SK-N-SH treated with all-trans-retinoic acid at 6 μM for 48 hours (cell line): ENCODE measurements at regions not wholly inside any gene's neighbourhood (a gene's known extent, or its start where the extent isn't known, plus 50 kb on each side); places are given as distances from the start of the nearest gene placed in this dataset.

Experiments
- BACH2 ChIP-seq: fragments of 250-450 bp; sonication (Bioruptor Pico); IDR thresholded peaks from 2 replicates; pipeline ENCODE4 v1.9.0; 2021; ENCODE audit warnings: mild to moderate bottlenecking, borderline replicate concordance
- ISL1 ChIP-seq: fragments of 250-450 bp; sonication (Bioruptor Pico); IDR thresholded peaks from 2 replicates; pipeline ENCODE4 v2.1.2; 2022; ENCODE audit warnings: mild to moderate bottlenecking, moderate library complexity
- OSR1 ChIP-seq: fragments of 250-450 bp; sonication (Bioruptor Pico); IDR thresholded peaks from 2 replicates; pipeline ENCODE4 v1.8.0; 2022; ENCODE audit warnings: moderate library complexity, mild to moderate bottlenecking, inconsistent platforms
- PATZ1 ChIP-seq: fragments of 250-450 bp; sonication (Bioruptor Pico); IDR thresholded peaks from 2 replicates; pipeline ENCODE4 v1.8.0; 2020; ENCODE audit warnings: mild to moderate bottlenecking, moderate library complexity, borderline replicate concordance
- RARB ChIP-seq: fragments of 250-450 bp; sonication (Bioruptor Pico); IDR thresholded peaks from 2 replicates; pipeline ENCODE4 v1.8.0; 2021; ENCODE audit warnings: mild to moderate bottlenecking, moderate library complexity
- ZC3H10 ChIP-seq: fragments of 250-450 bp; sonication (Bioruptor Pico); IDR thresholded peaks from 2 replicates; pipeline ENCODE4 v1.5.1; 2021; ENCODE audit warnings: mild to moderate bottlenecking, moderate library complexity
- ZFP3 ChIP-seq: fragments of 250-450 bp; sonication (Bioruptor Pico); IDR thresholded peaks from 2 replicates; pipeline ENCODE4 v1.5.0; 2020; ENCODE audit warnings: mild to moderate bottlenecking, moderate library complexity
- ZFP30 ChIP-seq: fragments of 450-650 bp; formaldehyde crosslinking; IDR thresholded peaks from 2 replicates; pipeline ENCODE4 v1.5.0; 2022; ENCODE audit warnings: mild to moderate bottlenecking, moderate library complexity
- ZNF565 ChIP-seq: fragments of 450-650 bp; formaldehyde crosslinking; conservative IDR thresholded peaks from 2 replicates; pipeline ENCODE4 v1.5.0; 2020; ENCODE audit warnings: low read depth, mild to moderate bottlenecking, moderate library complexity
- ZNF70 ChIP-seq: fragments of 450-650 bp; formaldehyde crosslinking; IDR thresholded peaks from 2 replicates; pipeline ENCODE4 v1.5.0; 2020; ENCODE audit warnings: mild to moderate bottlenecking, moderate library complexity
- ZNF8 ChIP-seq: fragments of 450-650 bp; formaldehyde crosslinking; IDR thresholded peaks from 2 replicates; pipeline ENCODE4 v1.5.0; 2020; ENCODE audit warnings: mild to moderate bottlenecking, moderate library complexity
- TF ChIP-seq, protein P1 (sequence below): fragments of 250-450 bp; sonication (Bioruptor Pico); IDR thresholded peaks from 2 replicates; pipeline ENCODE4 v1.5.1; 2020; ENCODE audit warnings: low read depth, mild to moderate bottlenecking, moderate library complexity
- TF ChIP-seq, protein P2 (sequence below): fragments of 250-450 bp; sonication (Bioruptor Pico); IDR thresholded peaks from 2 replicates; pipeline ENCODE4 v1.8.0; 2021; ENCODE audit warnings: low read depth, mild to moderate bottlenecking, moderate library complexity, borderline replicate concordance
- TF ChIP-seq, protein P3 (sequence below): fragments of 250-450 bp; sonication (Bioruptor Pico); IDR thresholded peaks from 2 replicates; pipeline ENCODE4 v1.5.0; 2020; ENCODE audit warnings: mild to moderate bottlenecking, moderate library complexity

- TF ChIP-seq, protein P1, sequence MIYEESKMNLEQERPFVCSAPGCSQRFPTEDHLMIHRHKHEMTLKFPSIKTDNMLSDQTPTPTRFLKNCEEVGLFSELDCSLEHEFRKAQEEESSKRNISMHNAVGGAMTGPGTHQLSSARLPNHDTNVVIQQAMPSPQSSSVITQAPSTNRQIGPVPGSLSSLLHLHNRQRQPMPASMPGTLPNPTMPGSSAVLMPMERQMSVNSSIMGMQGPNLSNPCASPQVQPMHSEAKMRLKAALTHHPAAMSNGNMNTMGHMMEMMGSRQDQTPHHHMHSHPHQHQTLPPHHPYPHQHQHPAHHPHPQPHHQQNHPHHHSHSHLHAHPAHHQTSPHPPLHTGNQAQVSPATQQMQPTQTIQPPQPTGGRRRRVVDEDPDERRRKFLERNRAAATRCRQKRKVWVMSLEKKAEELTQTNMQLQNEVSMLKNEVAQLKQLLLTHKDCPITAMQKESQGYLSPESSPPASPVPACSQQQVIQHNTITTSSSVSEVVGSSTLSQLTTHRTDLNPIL (CRISPR knock-in tag) = no peak
- TF ChIP-seq ZNF70 (CRISPR knock-in tag) = no peak
- TF ChIP-seq ZFP30 (CRISPR knock-in tag) = no peak
- no peak for TF ChIP-seq RARB
- TF ChIP-seq ZC3H10 = no peak
- TF ChIP-seq, protein P2, sequence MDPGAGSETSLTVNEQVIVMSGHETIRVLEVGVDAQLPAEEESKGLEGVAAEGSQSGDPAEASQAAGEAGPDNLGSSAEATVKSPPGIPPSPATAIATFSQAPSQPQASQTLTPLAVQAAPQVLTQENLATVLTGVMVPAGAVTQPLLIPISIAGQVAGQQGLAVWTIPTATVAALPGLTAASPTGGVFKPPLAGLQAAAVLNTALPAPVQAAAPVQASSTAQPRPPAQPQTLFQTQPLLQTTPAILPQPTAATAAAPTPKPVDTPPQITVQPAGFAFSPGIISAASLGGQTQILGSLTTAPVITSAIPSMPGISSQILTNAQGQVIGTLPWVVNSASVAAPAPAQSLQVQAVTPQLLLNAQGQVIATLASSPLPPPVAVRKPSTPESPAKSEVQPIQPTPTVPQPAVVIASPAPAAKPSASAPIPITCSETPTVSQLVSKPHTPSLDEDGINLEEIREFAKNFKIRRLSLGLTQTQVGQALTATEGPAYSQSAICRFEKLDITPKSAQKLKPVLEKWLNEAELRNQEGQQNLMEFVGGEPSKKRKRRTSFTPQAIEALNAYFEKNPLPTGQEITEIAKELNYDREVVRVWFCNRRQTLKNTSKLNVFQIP = no peak
- TF ChIP-seq ISL1 (CRISPR knock-in tag) = no peak
- TF ChIP-seq ZFP3 (CRISPR knock-in tag) = no peak
- no peak for TF ChIP-seq BACH2 (CRISPR knock-in tag)
- TF ChIP-seq PATZ1 (CRISPR knock-in tag) = no peak
- no peak for TF ChIP-seq ZNF565 (CRISPR knock-in tag)
- no peak for TF ChIP-seq ZNF8
- TF ChIP-seq, protein P3, sequence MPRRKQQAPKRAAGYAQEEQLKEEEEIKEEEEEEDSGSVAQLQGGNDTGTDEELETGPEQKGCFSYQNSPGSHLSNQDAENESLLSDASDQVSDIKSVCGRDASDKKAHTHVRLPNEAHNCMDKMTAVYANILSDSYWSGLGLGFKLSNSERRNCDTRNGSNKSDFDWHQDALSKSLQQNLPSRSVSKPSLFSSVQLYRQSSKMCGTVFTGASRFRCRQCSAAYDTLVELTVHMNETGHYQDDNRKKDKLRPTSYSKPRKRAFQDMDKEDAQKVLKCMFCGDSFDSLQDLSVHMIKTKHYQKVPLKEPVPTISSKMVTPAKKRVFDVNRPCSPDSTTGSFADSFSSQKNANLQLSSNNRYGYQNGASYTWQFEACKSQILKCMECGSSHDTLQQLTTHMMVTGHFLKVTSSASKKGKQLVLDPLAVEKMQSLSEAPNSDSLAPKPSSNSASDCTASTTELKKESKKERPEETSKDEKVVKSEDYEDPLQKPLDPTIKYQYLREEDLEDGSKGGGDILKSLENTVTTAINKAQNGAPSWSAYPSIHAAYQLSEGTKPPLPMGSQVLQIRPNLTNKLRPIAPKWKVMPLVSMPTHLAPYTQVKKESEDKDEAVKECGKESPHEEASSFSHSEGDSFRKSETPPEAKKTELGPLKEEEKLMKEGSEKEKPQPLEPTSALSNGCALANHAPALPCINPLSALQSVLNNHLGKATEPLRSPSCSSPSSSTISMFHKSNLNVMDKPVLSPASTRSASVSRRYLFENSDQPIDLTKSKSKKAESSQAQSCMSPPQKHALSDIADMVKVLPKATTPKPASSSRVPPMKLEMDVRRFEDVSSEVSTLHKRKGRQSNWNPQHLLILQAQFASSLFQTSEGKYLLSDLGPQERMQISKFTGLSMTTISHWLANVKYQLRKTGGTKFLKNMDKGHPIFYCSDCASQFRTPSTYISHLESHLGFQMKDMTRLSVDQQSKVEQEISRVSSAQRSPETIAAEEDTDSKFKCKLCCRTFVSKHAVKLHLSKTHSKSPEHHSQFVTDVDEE = no peak
- TF ChIP-seq OSR1 (CRISPR knock-in tag) = no peak
These were observed 500.2 kb downstream of the CDH11 start for GRCh38 chr16:64621616-64622015.
